H1 (cell line): ENCODE measurements at regions not wholly inside any gene's neighbourhood (a gene's known extent, or its start where the extent isn't known, plus 50 kb on each side); places are given as distances from the start of the nearest gene placed in this dataset.

ENCODE experiments used
- CEBPB ChIP-seq: IDR thresholded peaks from 2 replicates; pipeline ENCODE4 v1.6.1; 2012; ENCODE audit warnings: low read depth, low read length
- CHD2 ChIP-seq: IDR thresholded peaks from 2 replicates; pipeline ENCODE4 v1.6.1; 2012; ENCODE audit warnings: low read length, improper control_type of control experiment
- CTCF ChIP-seq, 3 experiments: IDR thresholded peaks; 1 replicate in 2 of 3; 2 replicates in 1 of 3; pipeline versions ENCODE4 v1.5.1 to v1.6.1; 2011; ENCODE audit warnings: low read length in 3 of 3, mild to moderate bottlenecking in 3 of 3, inconsistent platforms in 2 of 3, low read depth in 1 of 3, moderate library complexity in 1 of 3; ENCODE audit not compliant: insufficient read depth in 1 of 3; ENCODE audit errors: control extremely low read depth in 1 of 3
- EZH2 ChIP-seq: fragments of 200-600 bp; sonication (generic); IDR thresholded peaks from 2 replicates; pipeline ENCODE4 v1.7.1; 2012; ENCODE audit warnings: low read depth, mild to moderate bottlenecking, moderate library complexity, low read length, inconsistent platforms; ENCODE audit not compliant: severe bottlenecking
- FOSL1 ChIP-seq: IDR thresholded peaks from 2 replicates; pipeline ENCODE4 v1.6.1; 2011; ENCODE audit warnings: mild to moderate bottlenecking, low read depth, low read length, moderate library complexity; ENCODE audit not compliant: insufficient read depth
- HDAC6 ChIP-seq: IDR thresholded peaks from one replicate; pipeline ENCODE4 v1.7.1; 2012; ENCODE audit warnings: low read depth, mild to moderate bottlenecking, inconsistent platforms, low read length, moderate library complexity
- JUN ChIP-seq: IDR thresholded peaks from 2 replicates; pipeline ENCODE4 v1.6.1; 2011; ENCODE audit warnings: low read depth, mild to moderate bottlenecking, improper control_type of control experiment, low read length
- KDM1A ChIP-seq: fragments of 200-600, 300-600 bp; sonication (generic); IDR thresholded peaks from 2 replicates; pipeline ENCODE4 v1.7.1; 2016; ENCODE audit warnings: mild to moderate bottlenecking, low read length, borderline replicate concordance
- MAX ChIP-seq: IDR thresholded peaks from 2 replicates; pipeline ENCODE4 v1.6.1; 2012; ENCODE audit warnings: inconsistent platforms
- POLR2A ChIP-seq, 2 experiments: IDR thresholded peaks; 1 replicate in 1 of 2; 2 replicates in 1 of 2; pipeline ENCODE4 v1.6.1; 2011; ENCODE audit warnings: low read depth in 2 of 2, low read length in 2 of 2, mild to moderate bottlenecking in 2 of 2; ENCODE audit errors: control extremely low read depth in 1 of 2
- POLR2AphosphoS5 ChIP-seq: IDR thresholded peaks from 2 replicates; pipeline ENCODE4 v1.6.1; 2011; ENCODE audit warnings: low read depth, low read length
- SP2 ChIP-seq: IDR thresholded peaks from 2 replicates; pipeline ENCODE4 v1.6.1; 2012; ENCODE audit warnings: mild to moderate bottlenecking, low read length, inconsistent platforms
- SUZ12 ChIP-seq: fragments of 200-600 bp; sonication (generic); IDR thresholded peaks from 2 replicates; pipeline ENCODE4 v1.6.1; 2012; ENCODE audit warnings: mild to moderate bottlenecking, inconsistent platforms, low read length, moderate library complexity, mixed read lengths
- TF ChIP-seq, protein P1 (sequence below): fragments of 300-600 bp; sonication (generic); IDR thresholded peaks from 2 replicates; pipeline ENCODE4 v1.7.1; 2012; ENCODE audit warnings: low read length, moderate library complexity, mild to moderate bottlenecking, inconsistent platforms; ENCODE audit not compliant: insufficient replicate concordance

DNA sequence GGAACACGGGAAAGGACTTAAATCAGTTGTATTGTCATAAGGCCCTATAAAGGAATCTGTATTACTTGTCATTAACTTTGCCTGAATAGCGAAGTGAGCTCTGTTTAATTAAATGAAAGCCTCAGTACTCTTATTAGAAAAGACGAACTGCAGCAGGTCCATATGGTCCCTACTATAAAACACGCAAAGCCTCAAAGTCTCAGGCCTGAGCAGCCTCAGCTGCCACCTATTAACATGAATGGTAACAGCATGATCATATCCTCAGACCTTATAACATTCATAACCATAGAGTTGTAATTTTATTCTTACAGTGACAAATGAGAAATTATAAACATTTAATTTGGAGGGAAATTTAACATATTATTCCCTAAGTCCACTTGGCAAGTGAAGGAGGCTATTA lies 1113.7 kb upstream of the WWC1 start:
- TF ChIP-seq EZH2 (no peak), FOSL1 (no peak), POLR2AphosphoS5 (no peak), MAX (no peak), KDM1A (no peak), CTCF (IDR thresholded peaks at IDR 0.05; ENCODE audit: control extremely low read depth in 1 of 3, insufficient read depth in 1 of 3, low read depth in 1 of 3, low read length in 3 of 3) (no peak), SP2 (no peak), HDAC6 (no peak), JUN (no peak), POLR2A (IDR thresholded peaks at IDR 0.05; ENCODE audit: control extremely low read depth in 1 of 2, low read depth in 2 of 2, low read length in 2 of 2) (no peak), CHD2 (no peak), SUZ12 (no peak), CEBPB (no peak)
- TF ChIP-seq, protein P1, sequence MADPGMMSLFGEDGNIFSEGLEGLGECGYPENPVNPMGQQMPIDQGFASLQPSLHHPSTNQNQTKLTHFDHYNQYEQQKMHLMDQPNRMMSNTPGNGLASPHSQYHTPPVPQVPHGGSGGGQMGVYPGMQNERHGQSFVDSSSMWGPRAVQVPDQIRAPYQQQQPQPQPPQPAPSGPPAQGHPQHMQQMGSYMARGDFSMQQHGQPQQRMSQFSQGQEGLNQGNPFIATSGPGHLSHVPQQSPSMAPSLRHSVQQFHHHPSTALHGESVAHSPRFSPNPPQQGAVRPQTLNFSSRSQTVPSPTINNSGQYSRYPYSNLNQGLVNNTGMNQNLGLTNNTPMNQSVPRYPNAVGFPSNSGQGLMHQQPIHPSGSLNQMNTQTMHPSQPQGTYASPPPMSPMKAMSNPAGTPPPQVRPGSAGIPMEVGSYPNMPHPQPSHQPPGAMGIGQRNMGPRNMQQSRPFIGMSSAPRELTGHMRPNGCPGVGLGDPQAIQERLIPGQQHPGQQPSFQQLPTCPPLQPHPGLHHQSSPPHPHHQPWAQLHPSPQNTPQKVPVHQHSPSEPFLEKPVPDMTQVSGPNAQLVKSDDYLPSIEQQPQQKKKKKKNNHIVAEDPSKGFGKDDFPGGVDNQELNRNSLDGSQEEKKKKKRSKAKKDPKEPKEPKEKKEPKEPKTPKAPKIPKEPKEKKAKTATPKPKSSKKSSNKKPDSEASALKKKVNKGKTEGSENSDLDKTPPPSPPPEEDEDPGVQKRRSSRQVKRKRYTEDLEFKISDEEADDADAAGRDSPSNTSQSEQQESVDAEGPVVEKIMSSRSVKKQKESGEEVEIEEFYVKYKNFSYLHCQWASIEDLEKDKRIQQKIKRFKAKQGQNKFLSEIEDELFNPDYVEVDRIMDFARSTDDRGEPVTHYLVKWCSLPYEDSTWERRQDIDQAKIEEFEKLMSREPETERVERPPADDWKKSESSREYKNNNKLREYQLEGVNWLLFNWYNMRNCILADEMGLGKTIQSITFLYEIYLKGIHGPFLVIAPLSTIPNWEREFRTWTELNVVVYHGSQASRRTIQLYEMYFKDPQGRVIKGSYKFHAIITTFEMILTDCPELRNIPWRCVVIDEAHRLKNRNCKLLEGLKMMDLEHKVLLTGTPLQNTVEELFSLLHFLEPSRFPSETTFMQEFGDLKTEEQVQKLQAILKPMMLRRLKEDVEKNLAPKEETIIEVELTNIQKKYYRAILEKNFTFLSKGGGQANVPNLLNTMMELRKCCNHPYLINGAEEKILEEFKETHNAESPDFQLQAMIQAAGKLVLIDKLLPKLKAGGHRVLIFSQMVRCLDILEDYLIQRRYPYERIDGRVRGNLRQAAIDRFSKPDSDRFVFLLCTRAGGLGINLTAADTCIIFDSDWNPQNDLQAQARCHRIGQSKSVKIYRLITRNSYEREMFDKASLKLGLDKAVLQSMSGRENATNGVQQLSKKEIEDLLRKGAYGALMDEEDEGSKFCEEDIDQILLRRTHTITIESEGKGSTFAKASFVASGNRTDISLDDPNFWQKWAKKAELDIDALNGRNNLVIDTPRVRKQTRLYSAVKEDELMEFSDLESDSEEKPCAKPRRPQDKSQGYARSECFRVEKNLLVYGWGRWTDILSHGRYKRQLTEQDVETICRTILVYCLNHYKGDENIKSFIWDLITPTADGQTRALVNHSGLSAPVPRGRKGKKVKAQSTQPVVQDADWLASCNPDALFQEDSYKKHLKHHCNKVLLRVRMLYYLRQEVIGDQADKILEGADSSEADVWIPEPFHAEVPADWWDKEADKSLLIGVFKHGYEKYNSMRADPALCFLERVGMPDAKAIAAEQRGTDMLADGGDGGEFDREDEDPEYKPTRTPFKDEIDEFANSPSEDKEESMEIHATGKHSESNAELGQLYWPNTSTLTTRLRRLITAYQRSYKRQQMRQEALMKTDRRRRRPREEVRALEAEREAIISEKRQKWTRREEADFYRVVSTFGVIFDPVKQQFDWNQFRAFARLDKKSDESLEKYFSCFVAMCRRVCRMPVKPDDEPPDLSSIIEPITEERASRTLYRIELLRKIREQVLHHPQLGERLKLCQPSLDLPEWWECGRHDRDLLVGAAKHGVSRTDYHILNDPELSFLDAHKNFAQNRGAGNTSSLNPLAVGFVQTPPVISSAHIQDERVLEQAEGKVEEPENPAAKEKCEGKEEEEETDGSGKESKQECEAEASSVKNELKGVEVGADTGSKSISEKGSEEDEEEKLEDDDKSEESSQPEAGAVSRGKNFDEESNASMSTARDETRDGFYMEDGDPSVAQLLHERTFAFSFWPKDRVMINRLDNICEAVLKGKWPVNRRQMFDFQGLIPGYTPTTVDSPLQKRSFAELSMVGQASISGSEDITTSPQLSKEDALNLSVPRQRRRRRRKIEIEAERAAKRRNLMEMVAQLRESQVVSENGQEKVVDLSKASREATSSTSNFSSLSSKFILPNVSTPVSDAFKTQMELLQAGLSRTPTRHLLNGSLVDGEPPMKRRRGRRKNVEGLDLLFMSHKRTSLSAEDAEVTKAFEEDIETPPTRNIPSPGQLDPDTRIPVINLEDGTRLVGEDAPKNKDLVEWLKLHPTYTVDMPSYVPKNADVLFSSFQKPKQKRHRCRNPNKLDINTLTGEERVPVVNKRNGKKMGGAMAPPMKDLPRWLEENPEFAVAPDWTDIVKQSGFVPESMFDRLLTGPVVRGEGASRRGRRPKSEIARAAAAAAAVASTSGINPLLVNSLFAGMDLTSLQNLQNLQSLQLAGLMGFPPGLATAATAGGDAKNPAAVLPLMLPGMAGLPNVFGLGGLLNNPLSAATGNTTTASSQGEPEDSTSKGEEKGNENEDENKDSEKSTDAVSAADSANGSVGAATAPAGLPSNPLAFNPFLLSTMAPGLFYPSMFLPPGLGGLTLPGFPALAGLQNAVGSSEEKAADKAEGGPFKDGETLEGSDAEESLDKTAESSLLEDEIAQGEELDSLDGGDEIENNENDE = no peak
